Limb (tissue), 2 donors: ENCODE measurements at regions not wholly inside any gene's neighbourhood (a gene's known extent, or its start where the extent isn't known, plus 50 kb on each side); places are given as distances from the start of the nearest gene placed in this dataset.

Experiments
- DNase-seq, 2 donors: peaks; one replicate each; pipeline ENCODE4 v3.0.0-alpha.2; 2016; ENCODE audit errors: extremely low spot score in 2 of 2

GRCh38 chr17:79503126-79503839 lies 107.6 kb downstream of the RBFOX3 start:
- no peak for DNase-seq

GRCh38 chr17:79501910-79502309 lies 108.9 kb downstream of the RBFOX3 start:
- no peak for DNase-seq

GRCh38 chr17:79500745-79501618 lies 109.9 kb downstream of the RBFOX3 start:
- DNase-seq: no peak

GRCh38 chr17:79498854-79499253 lies 112.0 kb downstream of the RBFOX3 start:
- DNase-seq: no peak

- no peak for DNase-seq
These were observed 113.0 kb downstream of the RBFOX3 start for GRCh38 chr17:79497777-79498348.

- no peak for DNase-seq
These were observed 114.3 kb downstream of the RBFOX3 start for GRCh38 chr17:79496422-79497005.

GRCh38 chr17:79495665-79496064 lies 115.2 kb downstream of the RBFOX3 start:
- DNase-seq: no peak

GRCh38 chr17:79491006-79491405 lies 119.8 kb downstream of the RBFOX3 start:
- no peak for DNase-seq

- DNase-seq: no peak
These were observed 120.3 kb downstream of the RBFOX3 start for GRCh38 chr17:79490530-79490929.

- no peak for DNase-seq
These were observed 123.7 kb downstream of the RBFOX3 start for GRCh38 chr17:79487149-79487548.

GRCh38 chr17:79485991-79486390 lies 124.9 kb downstream of the RBFOX3 start:
- DNase-seq: no peak

GRCh38 chr17:79485419-79485985 lies 125.3 kb downstream of the RBFOX3 start:
- no peak for DNase-seq

- DNase-seq: no peak
These were observed 126.0 kb downstream of the RBFOX3 start for GRCh38 chr17:79484600-79485418.

GRCh38 chr17:79483842-79484241 lies 127.0 kb downstream of the RBFOX3 start:
- DNase-seq: no peak

- no peak for DNase-seq
These were observed 127.9 kb downstream of the RBFOX3 start for GRCh38 chr17:79482727-79483521.

GRCh38 chr17:79479876-79480275 lies 131.0 kb downstream of the RBFOX3 start:
- DNase-seq: no peak

GRCh38 chr17:79478841-79479240 lies 132.0 kb downstream of the RBFOX3 start:
- DNase-seq: no peak

GRCh38 chr17:79478051-79478461 lies 132.8 kb downstream of the RBFOX3 start:
- peak in 1 of 2 donors; percentile 53 for DNase-seq

- DNase-seq: no peak
These were observed 134.7 kb downstream of the RBFOX3 start for GRCh38 chr17:79476074-79476652.
